OCI-LY7 (cell line): ENCODE measurements at regions not wholly inside any gene's neighbourhood (a gene's known extent, or its start where the extent isn't known, plus 50 kb on each side); places are given as distances from the start of the nearest gene placed in this dataset.

ENCODE experiments used
- BruUV-seq: library from RNA; stranded (reverse); fragments of 400-500 nt; replicated peaks from 2 replicates; lab custom pipeline; 2021; lab: Mats Ljungman, UMichigan
- CTCF ChIA-PET: fragments of 300-600 bp; sonication (Branson Sonifier 250); formaldehyde crosslinking; loops from one replicate; lab custom pipeline; 2022; ENCODE audit warnings: antibody characterized with exemption; ENCODE audit not compliant: unreplicated experiment; lab: Charles Lee
- POLR2A ChIA-PET: fragments of 300-600 bp; sonication (Branson Sonifier 250); formaldehyde crosslinking; loops from one replicate; lab custom pipeline; 2022; ENCODE audit warnings: antibody characterized with exemption; lab: Charles Lee
- DNase-seq: peaks from one replicate; pipeline ENCODE4 v3.0.0-alpha.2; 2015; ENCODE audit warnings: low spot score
- H2AFZ ChIP-seq: fragments of 200-600 bp; sonication (generic), shearing (Covaris generic); 2 replicates; pipeline ENCODE4 v1.6.1; 2014; ENCODE audit warnings: mild to moderate bottlenecking, antibody characterized with exemption, low read length, moderate library complexity
- H3K27ac ChIP-seq: fragments of 200-600 bp; sonication (generic); 2 replicates; pipeline ENCODE4 v1.5.1; 2014; ENCODE audit warnings: mixed run types, low read depth, mild to moderate bottlenecking, moderate library complexity, low read length, inconsistent platforms; ENCODE audit not compliant: poor library complexity, severe bottlenecking
- H3K36me3 ChIP-seq: fragments of 200-600 bp; sonication (generic); 2 replicates; pipeline ENCODE4 v1.6.1; 2014; ENCODE audit warnings: mild to moderate bottlenecking, antibody characterized with exemption, low read length, moderate library complexity, mixed read lengths; ENCODE audit not compliant: insufficient read depth
- H3K4me1 ChIP-seq: fragments of 200-600 bp; sonication (generic); 2 replicates; pipeline ENCODE4 v1.5.1; 2014; ENCODE audit warnings: mild to moderate bottlenecking, low read length; ENCODE audit not compliant: insufficient read depth, poor library complexity, severe bottlenecking
- H3K4me2 ChIP-seq: fragments of 200-600 bp; sonication (generic); 2 replicates; pipeline ENCODE4 v1.6.1; 2014; ENCODE audit warnings: mild to moderate bottlenecking, low read length
- H3K4me3 ChIP-seq: fragments of 200-600 bp; sonication (generic); 2 replicates; pipeline ENCODE4 v1.5.1; 2014; ENCODE audit warnings: mild to moderate bottlenecking, low read depth, low read length; ENCODE audit not compliant: poor library complexity, severe bottlenecking
- H3K79me2 ChIP-seq: fragments of 200-600 bp; sonication (generic); 2 replicates; pipeline ENCODE4 v1.6.1; 2016; ENCODE audit warnings: low read depth, mild to moderate bottlenecking, low read length, moderate library complexity, mixed read lengths; ENCODE audit not compliant: insufficient read depth
- H3K9me2 ChIP-seq: fragments of 200-600 bp; sonication (generic); 2 replicates; pipeline ENCODE4 v1.6.1; 2016; ENCODE audit warnings: mild to moderate bottlenecking, low read length, mixed read lengths; ENCODE audit not compliant: insufficient read depth
- H3K9me3 ChIP-seq: fragments of 200-600 bp; sonication (generic); 2 replicates; pipeline ENCODE4 v1.6.1; 2014; ENCODE audit warnings: mild to moderate bottlenecking, mixed run types, low read length, mixed read lengths
- H4K20me1 ChIP-seq: fragments of 200-600 bp; sonication (generic); 2 replicates; pipeline ENCODE4 v1.6.1; 2014; ENCODE audit warnings: mild to moderate bottlenecking, antibody characterized with exemption, low read length, moderate library complexity, mixed read lengths; ENCODE audit not compliant: insufficient read depth
- EZH2phosphoT487 ChIP-seq: fragments of 200-600 bp; sonication (generic); IDR thresholded peaks from 2 replicates; pipeline ENCODE4 v1.6.1; 2018; ENCODE audit warnings: low read depth, borderline replicate concordance, mild to moderate bottlenecking, mixed run types, antibody characterized with exemption, low read length, moderate library complexity, mixed read lengths
- intact Hi-C: fragments of 100-400 bp; cut with micrococcal nuclease; formaldehyde crosslinking; loops from one replicate; pipeline ENCODE4 v1.10.0; 2022; ENCODE audit not compliant: unreplicated experiment
- TF ChIP-seq, protein P1 (sequence below): fragments of 200-600 bp; sonication (generic); conservative IDR thresholded peaks from 2 replicates; pipeline ENCODE4 v1.5.1; 2014; ENCODE audit warnings: mild to moderate bottlenecking, antibody characterized with exemption, low read length, moderate library complexity, mixed read lengths

DNA sequence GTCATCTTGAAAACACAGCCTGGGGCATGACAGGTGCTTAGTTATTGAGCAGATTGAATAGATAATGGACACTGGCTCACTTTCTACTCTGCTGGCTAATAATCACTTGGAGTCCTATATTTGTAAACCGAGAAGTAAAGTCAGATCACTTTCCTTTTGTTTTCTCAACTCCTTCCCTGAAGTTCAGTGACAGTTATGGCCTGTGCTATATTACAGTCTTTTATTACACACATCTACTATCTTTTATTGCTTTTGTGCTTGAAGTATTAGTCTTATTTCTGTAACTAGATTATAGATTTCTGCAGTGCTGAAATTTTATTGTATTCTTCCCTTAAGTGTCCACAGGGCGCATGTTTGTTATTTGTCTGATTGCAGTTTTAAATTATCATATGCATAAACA is 136.4 kb upstream of the TAC1 start:
- H3K4me2 ChIP-seq, result no peak overlapping the region
- intact Hi-C loops, result no loop called here
- no peaks in the 10 kb centered on the region for H3K9me3 ChIP-seq
- no peaks in the 10 kb centered on the region for H3K36me3 ChIP-seq
- H3K27ac ChIP-seq, result no peak overlapping the region
- no peak for DNase-seq
- H3K9me2 ChIP-seq, result no peaks in the 10 kb centered on the region
- H2AFZ ChIP-seq, result no peak overlapping the region
- H3K79me2 ChIP-seq, result no peaks in the 10 kb centered on the region
- no peak for TF ChIP-seq EZH2phosphoT487
- TF ChIP-seq, protein P1, sequence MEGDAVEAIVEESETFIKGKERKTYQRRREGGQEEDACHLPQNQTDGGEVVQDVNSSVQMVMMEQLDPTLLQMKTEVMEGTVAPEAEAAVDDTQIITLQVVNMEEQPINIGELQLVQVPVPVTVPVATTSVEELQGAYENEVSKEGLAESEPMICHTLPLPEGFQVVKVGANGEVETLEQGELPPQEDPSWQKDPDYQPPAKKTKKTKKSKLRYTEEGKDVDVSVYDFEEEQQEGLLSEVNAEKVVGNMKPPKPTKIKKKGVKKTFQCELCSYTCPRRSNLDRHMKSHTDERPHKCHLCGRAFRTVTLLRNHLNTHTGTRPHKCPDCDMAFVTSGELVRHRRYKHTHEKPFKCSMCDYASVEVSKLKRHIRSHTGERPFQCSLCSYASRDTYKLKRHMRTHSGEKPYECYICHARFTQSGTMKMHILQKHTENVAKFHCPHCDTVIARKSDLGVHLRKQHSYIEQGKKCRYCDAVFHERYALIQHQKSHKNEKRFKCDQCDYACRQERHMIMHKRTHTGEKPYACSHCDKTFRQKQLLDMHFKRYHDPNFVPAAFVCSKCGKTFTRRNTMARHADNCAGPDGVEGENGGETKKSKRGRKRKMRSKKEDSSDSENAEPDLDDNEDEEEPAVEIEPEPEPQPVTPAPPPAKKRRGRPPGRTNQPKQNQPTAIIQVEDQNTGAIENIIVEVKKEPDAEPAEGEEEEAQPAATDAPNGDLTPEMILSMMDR, result no peak
- H3K4me3 ChIP-seq, result no peak overlapping the region
- ChIA-PET CTCF (no interaction called here), POLR2A (no interaction called here)
- H4K20me1 ChIP-seq, result no peaks in the 10 kb centered on the region
- H3K4me1 ChIP-seq, result no peaks in the 10 kb centered on the region
- BruUV-seq, result no TSS peak

DNA sequence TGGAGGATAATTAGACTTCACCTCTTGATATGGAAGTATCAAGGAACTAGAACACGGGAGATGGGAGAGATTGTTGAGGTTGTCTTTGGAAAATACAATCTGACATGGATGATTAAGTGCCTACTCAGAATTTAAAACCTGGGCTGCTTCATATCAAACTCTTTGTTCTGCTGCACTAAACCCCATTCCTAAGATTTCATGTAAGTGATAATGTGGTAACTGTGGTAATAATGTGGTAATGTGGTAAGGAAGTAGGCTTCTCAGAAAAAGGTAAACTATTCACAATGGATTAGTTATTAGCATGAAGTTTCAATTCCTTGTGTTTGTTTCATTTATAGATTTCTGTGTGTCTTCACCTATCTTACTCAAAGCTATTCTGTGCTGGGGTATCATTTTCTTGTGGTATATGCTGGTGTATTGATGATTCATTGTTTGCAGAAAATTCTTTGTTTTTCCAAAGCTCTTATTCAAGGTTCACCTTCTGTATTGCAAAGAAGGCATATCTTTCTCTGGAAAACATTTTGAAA is 129.9 kb upstream of the TAC1 start:
- Histone ChIP-seq H3K9me3 (no peaks in the 10 kb centered on the region), H3K79me2 (no peaks in the 10 kb centered on the region), H2AFZ (no peak overlapping the region), H3K27ac (no peak overlapping the region), H3K36me3 (no peaks in the 10 kb centered on the region), H3K4me2 (no peak overlapping the region), H3K4me3 (no peak overlapping the region), H4K20me1 (no peaks in the 10 kb centered on the region), H3K9me2 (no peaks in the 10 kb centered on the region), H3K4me1 (no peaks in the 10 kb centered on the region)
- CTCF ChIA-PET, result no interaction called here
- POLR2A ChIA-PET, result no interaction called here
- DNase-seq, result no peak
- intact Hi-C loops, result no loop called here
- BruUV-seq, result no TSS peak
- TF ChIP-seq, protein P1, result no peak
- no peak for TF ChIP-seq EZH2phosphoT487

DNA sequence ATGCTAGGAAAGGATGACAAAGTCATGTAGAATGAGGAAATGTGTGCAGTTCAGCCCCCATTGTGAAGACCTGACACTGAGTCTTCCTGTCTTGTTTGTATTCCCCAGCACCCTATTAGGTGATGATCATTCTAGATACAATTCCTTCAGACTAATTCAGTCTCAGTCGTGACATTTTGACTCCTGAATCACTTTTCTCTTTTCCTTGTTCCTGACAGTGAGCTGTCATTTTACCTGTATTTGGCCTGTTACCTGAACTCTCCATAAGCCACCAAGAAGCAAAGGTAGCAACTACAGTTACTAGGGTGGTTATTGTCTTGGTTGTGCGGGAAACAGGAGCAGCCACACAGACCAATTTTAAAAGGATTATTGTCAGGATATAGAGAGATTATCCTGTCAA is 111.4 kb upstream of the TAC1 start:
- no peak overlapping the region for H3K4me2 ChIP-seq
- H4K20me1 ChIP-seq, result no peaks in the 10 kb centered on the region
- no peaks in the 10 kb centered on the region for H3K79me2 ChIP-seq
- intact Hi-C loops, result no loop called here
- CTCF ChIA-PET, result no interaction called here
- no peak overlapping the region for H3K4me3 ChIP-seq
- POLR2A ChIA-PET, result no interaction called here
- no peaks in the 10 kb centered on the region for H3K36me3 ChIP-seq
- TF ChIP-seq, protein P1, result no peak
- TF ChIP-seq EZH2phosphoT487, result no peak
- H3K27ac ChIP-seq, result no peak overlapping the region
- DNase-seq, result no peak
- no peak overlapping the region for H2AFZ ChIP-seq
- H3K9me2 ChIP-seq, result no peaks in the 10 kb centered on the region
- no peaks in the 10 kb centered on the region for H3K9me3 ChIP-seq
- H3K4me1 ChIP-seq, result no peaks in the 10 kb centered on the region
- no TSS peak for BruUV-seq
